ENCODE measurements at regions not wholly inside any gene's neighbourhood (a gene's known extent, or its start where the extent isn't known, plus 50 kb on each side); places are given as distances from the start of the nearest gene placed in this dataset.
"Not testable (repeated sequence)": the region's sequence is repeated elsewhere in the genome, so short reads cannot be mapped to it uniquely, and the experiment has no call there.

- Mint-ChIP-seq H3K9me3 (peaks cover 7 to 16% (median 12%) of the 10 kb centered on the region in 7 donors), H3K27me3 (peaks cover 0 to 10% (median 8%) of the 10 kb centered on the region in 3 donors), H3K36me3 (peaks cover 0 to 9% of the 10 kb centered on the region in 2 donors), H3K4me3 (no peak overlapping the region), H3K27ac (peak overlapping the region in 1 of 6 donors; percentile 36), H3K4me1 (no peaks in the 10 kb centered on the region)
- DNase-seq (no peak), ATAC-seq (ENCODE audit: low read depth in 2 of 2) (no peak)
These were observed 106.3 kb downstream of the KBTBD8 start for GRCh38 chr3:67104388-67104787.

DNA sequence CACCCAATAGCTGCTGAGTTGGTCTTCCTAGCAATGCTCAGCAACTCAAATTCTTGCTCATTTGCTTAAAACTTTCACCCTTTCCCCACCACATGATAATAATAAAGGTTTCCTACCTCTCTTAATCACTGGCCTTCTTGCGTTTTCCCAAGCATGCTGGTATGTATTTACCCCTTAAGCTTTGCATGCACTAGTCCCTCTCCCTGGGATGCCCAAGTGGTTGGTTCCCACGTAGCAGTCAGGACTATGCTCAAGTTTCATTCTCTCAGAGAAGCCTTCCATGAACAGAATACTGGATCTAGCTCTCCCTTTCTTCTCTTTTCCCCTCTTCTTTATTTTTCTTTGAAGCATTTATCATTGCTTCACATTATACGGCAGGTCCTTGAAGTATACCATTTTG, 108.8 kb downstream of the KBTBD8 start:
- DNase-seq = no peak
- peaks cover 7 to 16% (median 12%) of the 10 kb centered on the region in 7 donors for H3K9me3 Mint-ChIP-seq
- ATAC-seq (ENCODE audit: low read depth in 2 of 2) = no peak
- no peaks in the 10 kb centered on the region for H3K4me1 Mint-ChIP-seq
- H3K4me3 Mint-ChIP-seq = no peak overlapping the region
- H3K27me3 Mint-ChIP-seq = peaks cover 0 to 10% (median 8%) of the 10 kb centered on the region in 3 donors
- H3K36me3 Mint-ChIP-seq = peaks cover 0 to 9% of the 10 kb centered on the region in 2 donors
- no peak overlapping the region for H3K27ac Mint-ChIP-seq

DNA sequence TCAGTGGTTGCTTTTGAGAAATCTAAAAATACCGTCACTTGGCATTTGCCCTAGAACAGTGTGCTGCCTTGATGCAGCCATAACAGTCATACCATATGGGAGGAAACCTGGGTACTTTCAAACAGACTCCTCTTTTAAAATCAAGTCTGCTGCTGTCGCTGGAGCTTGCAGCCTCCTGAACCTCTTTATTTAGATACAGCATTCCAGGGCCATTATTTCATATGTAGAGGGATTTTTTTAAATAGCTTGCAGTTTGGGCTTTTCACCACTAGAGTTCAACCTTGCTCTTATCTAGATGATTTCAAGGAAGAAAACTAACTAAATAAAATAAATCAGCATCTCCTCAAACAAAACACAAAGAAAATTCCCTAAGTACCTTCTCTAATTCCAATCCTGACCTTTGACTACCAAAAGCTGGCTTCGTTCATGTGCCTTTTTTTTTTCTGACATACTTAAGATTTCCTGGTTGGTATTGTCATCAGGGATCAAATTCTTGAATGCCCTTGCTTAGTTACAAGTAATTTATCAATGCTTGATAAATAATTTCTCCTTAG, 111.6 kb downstream of the KBTBD8 start:
- peaks cover 0 to 5% (median 0%) of the 10 kb centered on the region in 7 donors for H3K9me3 Mint-ChIP-seq
- H3K36me3 Mint-ChIP-seq = no peaks in the 10 kb centered on the region
- no peak overlapping the region for H3K27ac Mint-ChIP-seq
- DNase-seq (no peak), ATAC-seq (ENCODE audit: low read depth in 2 of 2) (no peak)
- H3K27me3 Mint-ChIP-seq = peaks cover 0 to 10% (median 8%) of the 10 kb centered on the region in 3 donors
- peaks cover 0 to 6% (median 0%) of the 10 kb centered on the region in 3 donors for H3K4me1 Mint-ChIP-seq
- H3K4me3 Mint-ChIP-seq = no peak overlapping the region

- Mint-ChIP-seq H3K36me3 (no peaks in the 10 kb centered on the region), H3K4me3 (peak overlapping the region in 1 of 8 donors; percentile 65), H3K4me1 (peaks cover 0 to 6% (median 0%) of the 10 kb centered on the region in 3 donors), H3K27me3 (peaks cover 8 to 16% (median 14%) of the 10 kb centered on the region in 3 donors), H3K27ac (no peak overlapping the region), H3K9me3 (no peaks in the 10 kb centered on the region)
- peak; percentile 79 to 84 for ATAC-seq (ENCODE audit: low read depth in 2 of 2)
- peak; percentile 59 for DNase-seq
These were observed 115.8 kb downstream of the KBTBD8 start for GRCh38 chr3:67113802-67114407.

GRCh38 chr3:67118122-67118521, 120.0 kb downstream of the KBTBD8 start:
- DNase-seq (no peak), ATAC-seq (ENCODE audit: low read depth in 2 of 2) (no peak)
- Mint-ChIP-seq H3K27me3 (peaks cover 16 to 21% (median 16%) of the 10 kb centered on the region in 3 donors), H3K4me1 (peaks cover 0 to 6% (median 0%) of the 10 kb centered on the region in 3 donors), H3K36me3 (no peaks in the 10 kb centered on the region), H3K4me3 (no peak overlapping the region), H3K9me3 (no peaks in the 10 kb centered on the region), H3K27ac (no peak overlapping the region)

- DNase-seq (no peak), ATAC-seq (ENCODE audit: low read depth in 2 of 2) (no peak)
- H3K27me3 Mint-ChIP-seq = peaks cover 16 to 21% (median 16%) of the 10 kb centered on the region in 3 donors
- no peaks in the 10 kb centered on the region for H3K36me3 Mint-ChIP-seq
- H3K4me3 Mint-ChIP-seq = no peak overlapping the region
- no peak overlapping the region for H3K27ac Mint-ChIP-seq
- peaks cover 0 to 4% (median 0%) of the 10 kb centered on the region in 3 donors for H3K4me1 Mint-ChIP-seq
- H3K9me3 Mint-ChIP-seq = peaks cover 0 to 3% (median 0%) of the 10 kb centered on the region in 7 donors
These were observed 120.5 kb downstream of the KBTBD8 start for GRCh38 chr3:67118635-67119034.

DNA sequence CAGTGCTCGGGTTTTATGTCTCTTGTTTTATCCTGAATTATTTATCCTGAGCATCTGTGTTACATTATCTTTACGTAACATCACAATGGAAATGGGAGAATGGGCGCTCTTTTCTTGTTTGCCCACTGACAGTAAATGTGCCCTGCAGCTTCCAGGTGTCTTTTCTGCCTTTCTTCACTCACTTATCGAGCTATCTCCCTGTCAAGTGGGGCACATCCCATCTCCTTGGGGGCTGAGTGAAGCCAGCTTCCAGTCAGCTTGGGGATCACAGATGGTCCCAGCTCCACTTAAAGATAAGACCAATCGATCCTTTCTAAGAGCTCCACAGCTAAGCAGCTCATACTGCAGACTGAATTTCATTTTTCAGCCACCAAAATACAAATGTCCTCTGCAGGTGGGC, 125.8 kb downstream of the KBTBD8 start:
- H3K9me3 Mint-ChIP-seq = peaks cover 0 to 24% (median 6%) of the 10 kb centered on the region in 7 donors
- H3K27ac Mint-ChIP-seq = no peak overlapping the region
- H3K4me1 Mint-ChIP-seq = no peaks in the 10 kb centered on the region
- no peaks in the 10 kb centered on the region for H3K36me3 Mint-ChIP-seq
- DNase-seq (no peak), ATAC-seq (ENCODE audit: low read depth in 2 of 2) (no peak)
- peaks cover 0 to 13% (median 2%) of the 10 kb centered on the region in 3 donors for H3K27me3 Mint-ChIP-seq
- H3K4me3 Mint-ChIP-seq = no peak overlapping the region

GRCh38 chr3:67127254-67127653, 129.1 kb downstream of the KBTBD8 start:
- H3K4me1 Mint-ChIP-seq = no peaks in the 10 kb centered on the region
- no peaks in the 10 kb centered on the region for H3K36me3 Mint-ChIP-seq
- DNase-seq = no peak
- no peak overlapping the region for H3K4me3 Mint-ChIP-seq
- peaks cover 0 to 24% (median 6%) of the 10 kb centered on the region in 7 donors for H3K9me3 Mint-ChIP-seq
- ATAC-seq (ENCODE audit: low read depth in 2 of 2) = no peak
- H3K27me3 Mint-ChIP-seq = peaks cover 9 to 17% (median 10%) of the 10 kb centered on the region in 3 donors
- no peak overlapping the region for H3K27ac Mint-ChIP-seq

DNA sequence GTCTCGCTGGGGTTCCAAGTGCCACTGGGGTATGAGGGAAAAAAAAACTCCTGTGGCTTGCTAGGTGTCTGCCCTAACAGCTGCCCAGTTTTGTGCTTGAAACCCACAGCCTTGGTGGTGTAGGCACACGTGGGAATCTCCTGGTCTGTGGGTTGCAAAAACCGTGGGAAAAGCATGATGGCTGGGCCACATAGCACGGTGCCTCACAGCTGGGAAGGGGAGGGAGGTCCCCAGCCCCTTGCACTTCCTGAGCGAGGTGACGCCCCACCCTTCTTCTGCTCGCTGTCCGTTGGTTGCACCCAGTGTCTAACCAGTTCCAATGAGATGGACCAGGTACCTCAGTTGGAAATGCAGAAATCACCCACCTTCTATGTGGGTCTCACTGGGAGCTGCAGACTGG, 144.3 kb downstream of the KBTBD8 start:
- peaks cover 6 to 16% (median 11%) of the 10 kb centered on the region in 3 donors for H3K27me3 Mint-ChIP-seq
- H3K36me3 Mint-ChIP-seq = peaks cover 0 to 8% of the 10 kb centered on the region in 2 donors
- no peak overlapping the region for H3K27ac Mint-ChIP-seq
- no peaks in the 10 kb centered on the region for H3K4me1 Mint-ChIP-seq
- DNase-seq (no peak), ATAC-seq (ENCODE audit: low read depth in 2 of 2) (no peak)
- H3K9me3 Mint-ChIP-seq = peaks cover 10 to 39% (median 14%) of the 10 kb centered on the region in 7 donors
- H3K4me3 Mint-ChIP-seq = no peak overlapping the region

GRCh38 chr3:67145738-67146137, 147.6 kb downstream of the KBTBD8 start:
- no peaks in the 10 kb centered on the region for H3K4me1 Mint-ChIP-seq
- ATAC-seq (ENCODE audit: low read depth in 2 of 2) = no peak
- H3K4me3 Mint-ChIP-seq = no peak overlapping the region
- no peak overlapping the region for H3K27ac Mint-ChIP-seq
- no peak for DNase-seq
- peaks cover 11 to 15% (median 15%) of the 10 kb centered on the region in 3 donors for H3K27me3 Mint-ChIP-seq
- peaks cover 0 to 18% (median 5%) of the 10 kb centered on the region in 7 donors for H3K9me3 Mint-ChIP-seq
- H3K36me3 Mint-ChIP-seq = peaks cover 0 to 6% of the 10 kb centered on the region in 2 donors

- no peaks in the 10 kb centered on the region for H3K4me1 Mint-ChIP-seq
- H3K4me3 Mint-ChIP-seq = no peak overlapping the region
- DNase-seq (no peak), ATAC-seq (ENCODE audit: low read depth in 2 of 2) (no peak)
- no peak overlapping the region for H3K27ac Mint-ChIP-seq
- peaks cover 11 to 41% (median 24%) of the 10 kb centered on the region in 7 donors for H3K9me3 Mint-ChIP-seq
- peaks cover 0 to 7% of the 10 kb centered on the region in 2 donors for H3K36me3 Mint-ChIP-seq
- peaks cover 0 to 5% (median 4%) of the 10 kb centered on the region in 3 donors for H3K27me3 Mint-ChIP-seq
These were observed 156.3 kb downstream of the KBTBD8 start for GRCh38 chr3:67154429-67154828.

DNA sequence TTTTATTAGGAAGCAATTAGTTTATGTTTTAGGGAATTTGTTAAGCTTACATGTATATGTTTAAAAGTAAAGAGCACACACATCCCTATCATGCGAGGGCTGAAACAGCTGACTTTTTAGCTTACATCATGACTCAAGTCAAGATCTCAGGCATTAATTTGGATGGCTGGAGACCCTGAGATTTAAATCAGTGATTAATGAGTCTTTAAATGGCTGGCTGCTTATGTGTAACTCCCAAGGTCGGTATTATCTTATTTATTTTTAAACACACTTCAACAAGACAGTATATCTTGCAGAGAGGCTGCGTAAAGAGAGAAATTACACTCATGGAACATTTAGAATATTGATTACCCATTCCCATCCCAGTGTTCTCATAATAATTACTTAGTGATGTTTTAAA, 169.4 kb downstream of the KBTBD8 start:
- H3K4me1 Mint-ChIP-seq = no peaks in the 10 kb centered on the region
- ATAC-seq (ENCODE audit: low read depth in 2 of 2) (no peak), DNase-seq (no peak)
- no peaks in the 10 kb centered on the region for H3K36me3 Mint-ChIP-seq
- no peaks in the 10 kb centered on the region for H3K9me3 Mint-ChIP-seq
- H3K27me3 Mint-ChIP-seq = no peaks in the 10 kb centered on the region
- no peak overlapping the region for H3K4me3 Mint-ChIP-seq
- H3K27ac Mint-ChIP-seq = no peak overlapping the region

GRCh38 chr3:67171841-67172240, 173.7 kb downstream of the KBTBD8 start:
- H3K9me3 Mint-ChIP-seq = peaks cover 0 to 25% (median 18%) of the 10 kb centered on the region in 7 donors
- no peaks in the 10 kb centered on the region for H3K36me3 Mint-ChIP-seq
- peaks cover 0 to 5% (median 0%) of the 10 kb centered on the region in 3 donors for H3K27me3 Mint-ChIP-seq
- no peak overlapping the region for H3K4me3 Mint-ChIP-seq
- no peaks in the 10 kb centered on the region for H3K4me1 Mint-ChIP-seq
- no peak overlapping the region for H3K27ac Mint-ChIP-seq
- DNase-seq (no peak), ATAC-seq (ENCODE audit: low read depth in 2 of 2) (no peak)

GRCh38 chr3:67173130-67173529, 175.0 kb downstream of the KBTBD8 start:
- not testable (repeated sequence) for H3K36me3 Mint-ChIP-seq, H3K27ac Mint-ChIP-seq

More at GRCh38 chr3:67173130-67173529, 175.0 kb downstream of the KBTBD8 start:
- H3K9me3 Mint-ChIP-seq = peaks cover 0 to 32% (median 22%) of the 10 kb centered on the region in 7 donors
- peak overlapping the region in 1 of 8 donors; percentile 48 for H3K4me3 Mint-ChIP-seq
- DNase-seq; H3K4me1 Mint-ChIP-seq; H3K27me3 Mint-ChIP-seq; ATAC-seq (ENCODE audit: low read depth in 2 of 2): not testable (repeated sequence)
